ENCODE measurements at regions not wholly inside any gene's neighbourhood (a gene's known extent, or its start where the extent isn't known, plus 50 kb on each side); places are given as distances from the start of the nearest gene placed in this dataset.

DNA sequence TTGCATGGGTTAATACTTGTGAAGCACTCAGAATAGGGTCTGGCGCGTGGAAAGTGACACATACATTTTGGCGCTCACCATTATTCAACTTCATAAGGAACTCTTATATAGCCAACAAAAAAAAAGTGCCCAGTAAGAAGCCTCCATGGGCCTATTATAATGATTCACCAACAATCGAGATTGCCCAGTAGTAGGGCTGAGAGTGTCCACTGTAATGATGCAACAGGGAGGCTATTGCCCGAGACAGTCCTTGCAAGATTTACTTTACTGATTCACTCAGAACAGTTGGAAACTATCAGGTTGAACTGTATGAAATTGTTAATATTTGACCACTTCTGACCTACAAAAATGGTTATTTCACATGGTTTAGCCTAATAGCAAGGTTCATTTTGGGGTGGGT, 86.0 kb downstream of the PJA1 start:
- H3K36me3 ChIP-seq (ENCODE audit: control insufficient read depth in 4 of 4, insufficient read depth in 3 of 4, low read depth in 1 of 4, low read length in 3 of 4), result no peaks in the 10 kb centered on the region
- H3K4me3 ChIP-seq (ENCODE audit: low read depth in 1 of 3, low read length in 3 of 3), result no peak overlapping the region
- TF ChIP-seq EGR1 (IDR thresholded peaks at IDR 0.05; ENCODE audit: low read depth in 2 of 2) (no peak), SP1 (IDR thresholded peaks at IDR 0.05) (no peak), GABPA (IDR thresholded peaks at IDR 0.05 in 1 of 2, conservative IDR thresholded peaks at IDR 0.05 in 1 of 2) (no peak), HNF4G (IDR thresholded peaks at IDR 0.05) (no peak), TAF1 (conservative IDR thresholded peaks at IDR 0.05) (no peak), JUND (IDR thresholded peaks at IDR 0.05) (no peak), RXRA (IDR thresholded peaks at IDR 0.05) (no peak)
- TF ChIP-seq, protein P1, sequence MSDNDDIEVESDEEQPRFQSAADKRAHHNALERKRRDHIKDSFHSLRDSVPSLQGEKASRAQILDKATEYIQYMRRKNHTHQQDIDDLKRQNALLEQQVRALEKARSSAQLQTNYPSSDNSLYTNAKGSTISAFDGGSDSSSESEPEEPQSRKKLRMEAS (IDR thresholded peaks at IDR 0.05), result no peak
- TF ChIP-seq, protein P2, sequence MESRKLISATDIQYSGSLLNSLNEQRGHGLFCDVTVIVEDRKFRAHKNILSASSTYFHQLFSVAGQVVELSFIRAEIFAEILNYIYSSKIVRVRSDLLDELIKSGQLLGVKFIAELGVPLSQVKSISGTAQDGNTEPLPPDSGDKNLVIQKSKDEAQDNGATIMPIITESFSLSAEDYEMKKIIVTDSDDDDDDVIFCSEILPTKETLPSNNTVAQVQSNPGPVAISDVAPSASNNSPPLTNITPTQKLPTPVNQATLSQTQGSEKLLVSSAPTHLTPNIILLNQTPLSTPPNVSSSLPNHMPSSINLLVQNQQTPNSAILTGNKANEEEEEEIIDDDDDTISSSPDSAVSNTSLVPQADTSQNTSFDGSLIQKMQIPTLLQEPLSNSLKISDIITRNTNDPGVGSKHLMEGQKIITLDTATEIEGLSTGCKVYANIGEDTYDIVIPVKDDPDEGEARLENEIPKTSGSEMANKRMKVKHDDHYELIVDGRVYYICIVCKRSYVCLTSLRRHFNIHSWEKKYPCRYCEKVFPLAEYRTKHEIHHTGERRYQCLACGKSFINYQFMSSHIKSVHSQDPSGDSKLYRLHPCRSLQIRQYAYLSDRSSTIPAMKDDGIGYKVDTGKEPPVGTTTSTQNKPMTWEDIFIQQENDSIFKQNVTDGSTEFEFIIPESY (IDR thresholded peaks at IDR 0.05), result no peak
- TF ChIP-seq, protein P3, sequence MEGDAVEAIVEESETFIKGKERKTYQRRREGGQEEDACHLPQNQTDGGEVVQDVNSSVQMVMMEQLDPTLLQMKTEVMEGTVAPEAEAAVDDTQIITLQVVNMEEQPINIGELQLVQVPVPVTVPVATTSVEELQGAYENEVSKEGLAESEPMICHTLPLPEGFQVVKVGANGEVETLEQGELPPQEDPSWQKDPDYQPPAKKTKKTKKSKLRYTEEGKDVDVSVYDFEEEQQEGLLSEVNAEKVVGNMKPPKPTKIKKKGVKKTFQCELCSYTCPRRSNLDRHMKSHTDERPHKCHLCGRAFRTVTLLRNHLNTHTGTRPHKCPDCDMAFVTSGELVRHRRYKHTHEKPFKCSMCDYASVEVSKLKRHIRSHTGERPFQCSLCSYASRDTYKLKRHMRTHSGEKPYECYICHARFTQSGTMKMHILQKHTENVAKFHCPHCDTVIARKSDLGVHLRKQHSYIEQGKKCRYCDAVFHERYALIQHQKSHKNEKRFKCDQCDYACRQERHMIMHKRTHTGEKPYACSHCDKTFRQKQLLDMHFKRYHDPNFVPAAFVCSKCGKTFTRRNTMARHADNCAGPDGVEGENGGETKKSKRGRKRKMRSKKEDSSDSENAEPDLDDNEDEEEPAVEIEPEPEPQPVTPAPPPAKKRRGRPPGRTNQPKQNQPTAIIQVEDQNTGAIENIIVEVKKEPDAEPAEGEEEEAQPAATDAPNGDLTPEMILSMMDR (IDR thresholded peaks at IDR 0.05; ENCODE audit: low read depth, low read length, missing input control), result no peak
- WGBS, result 68% methylated on average over 5 of the region's 5 CpGs
- H3K27ac ChIP-seq (ENCODE audit: low read depth in 1 of 2, low read length in 2 of 2), result no peak overlapping the region
- no peak overlapping the region for H3K9ac ChIP-seq (ENCODE audit: low read depth in 1 of 2, low read length in 2 of 2)
- H3K9me3 ChIP-seq (ENCODE audit: control insufficient read depth in 4 of 4, low read length in 3 of 4), result no peaks in the 10 kb centered on the region
- H3K27me3 ChIP-seq (ENCODE audit: control insufficient read depth in 4 of 4, insufficient read depth in 4 of 4, low read length in 3 of 4), result no peaks in the 10 kb centered on the region
- no peaks in the 10 kb centered on the region for H3K4me1 ChIP-seq (ENCODE audit: control insufficient read depth in 4 of 4, insufficient read depth in 4 of 4, low read length in 3 of 4)
- no peak for DNase-seq (ENCODE audit: low spot score)

DNA sequence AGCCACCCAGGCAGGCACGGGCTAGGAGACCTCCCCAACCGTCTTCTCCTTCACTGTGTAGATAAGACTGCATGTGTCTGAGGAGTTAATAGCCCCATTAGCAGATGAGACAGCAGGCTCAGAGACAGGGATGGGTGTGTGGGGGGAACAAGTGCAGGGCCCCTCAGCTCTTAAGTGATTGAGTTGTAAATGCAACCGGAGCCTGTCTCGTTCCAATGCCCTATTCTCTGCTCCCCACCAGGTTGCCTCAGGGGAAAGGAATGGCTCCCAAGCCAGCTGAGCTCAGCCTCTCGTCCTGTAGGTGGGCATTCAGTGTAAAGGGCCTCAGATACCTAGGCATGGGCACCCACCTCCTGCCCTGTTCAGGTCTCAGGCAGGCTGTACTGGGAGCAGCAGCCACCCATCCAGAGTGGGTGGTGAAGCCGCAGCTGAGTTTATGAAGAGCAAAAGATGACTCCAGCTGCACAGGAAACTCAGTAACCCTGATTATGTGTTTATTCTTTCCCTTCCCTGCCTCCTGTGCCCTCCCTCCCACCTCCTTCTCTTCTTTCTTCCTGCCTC, 87.3 kb downstream of the PJA1 start:
- no peak overlapping the region for H3K9ac ChIP-seq (ENCODE audit: low read depth in 1 of 2, low read length in 2 of 2)
- H3K36me3 ChIP-seq (ENCODE audit: control insufficient read depth in 4 of 4, insufficient read depth in 3 of 4, low read depth in 1 of 4, low read length in 3 of 4), result no peaks in the 10 kb centered on the region
- 77% methylated on average over 6 of the region's 6 CpGs for WGBS
- H3K27ac ChIP-seq (ENCODE audit: low read depth in 1 of 2, low read length in 2 of 2), result no peak overlapping the region
- no peaks in the 10 kb centered on the region for H3K4me1 ChIP-seq (ENCODE audit: control insufficient read depth in 4 of 4, insufficient read depth in 4 of 4, low read length in 3 of 4)
- DNase-seq (ENCODE audit: low spot score), result no peak
- H3K4me3 ChIP-seq (ENCODE audit: low read depth in 1 of 3, low read length in 3 of 3), result no peak overlapping the region
- H3K9me3 ChIP-seq (ENCODE audit: control insufficient read depth in 4 of 4, low read length in 3 of 4), result no peaks in the 10 kb centered on the region
- no peak for TF ChIP-seq SP1 (IDR thresholded peaks at IDR 0.05)
- no peak for TF ChIP-seq NR2F2 (IDR thresholded peaks at IDR 0.05)
- no peak for TF ChIP-seq TAF1 (conservative IDR thresholded peaks at IDR 0.05)
- TF ChIP-seq, protein P2 (IDR thresholded peaks at IDR 0.05), result no peak
- TF ChIP-seq, protein P4, sequence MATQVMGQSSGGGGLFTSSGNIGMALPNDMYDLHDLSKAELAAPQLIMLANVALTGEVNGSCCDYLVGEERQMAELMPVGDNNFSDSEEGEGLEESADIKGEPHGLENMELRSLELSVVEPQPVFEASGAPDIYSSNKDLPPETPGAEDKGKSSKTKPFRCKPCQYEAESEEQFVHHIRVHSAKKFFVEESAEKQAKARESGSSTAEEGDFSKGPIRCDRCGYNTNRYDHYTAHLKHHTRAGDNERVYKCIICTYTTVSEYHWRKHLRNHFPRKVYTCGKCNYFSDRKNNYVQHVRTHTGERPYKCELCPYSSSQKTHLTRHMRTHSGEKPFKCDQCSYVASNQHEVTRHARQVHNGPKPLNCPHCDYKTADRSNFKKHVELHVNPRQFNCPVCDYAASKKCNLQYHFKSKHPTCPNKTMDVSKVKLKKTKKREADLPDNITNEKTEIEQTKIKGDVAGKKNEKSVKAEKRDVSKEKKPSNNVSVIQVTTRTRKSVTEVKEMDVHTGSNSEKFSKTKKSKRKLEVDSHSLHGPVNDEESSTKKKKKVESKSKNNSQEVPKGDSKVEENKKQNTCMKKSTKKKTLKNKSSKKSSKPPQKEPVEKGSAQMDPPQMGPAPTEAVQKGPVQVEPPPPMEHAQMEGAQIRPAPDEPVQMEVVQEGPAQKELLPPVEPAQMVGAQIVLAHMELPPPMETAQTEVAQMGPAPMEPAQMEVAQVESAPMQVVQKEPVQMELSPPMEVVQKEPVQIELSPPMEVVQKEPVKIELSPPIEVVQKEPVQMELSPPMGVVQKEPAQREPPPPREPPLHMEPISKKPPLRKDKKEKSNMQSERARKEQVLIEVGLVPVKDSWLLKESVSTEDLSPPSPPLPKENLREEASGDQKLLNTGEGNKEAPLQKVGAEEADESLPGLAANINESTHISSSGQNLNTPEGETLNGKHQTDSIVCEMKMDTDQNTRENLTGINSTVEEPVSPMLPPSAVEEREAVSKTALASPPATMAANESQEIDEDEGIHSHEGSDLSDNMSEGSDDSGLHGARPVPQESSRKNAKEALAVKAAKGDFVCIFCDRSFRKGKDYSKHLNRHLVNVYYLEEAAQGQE (IDR thresholded peaks at IDR 0.05), result no peak
- no peak for TF ChIP-seq FOXA2 (IDR thresholded peaks at IDR 0.05)
- no peak for TF ChIP-seq FOXA1 (IDR thresholded peaks at IDR 0.05)
- TF ChIP-seq, protein P3 (IDR thresholded peaks at IDR 0.05; ENCODE audit: low read depth, low read length, missing input control), result no peak
- TF ChIP-seq RXRA (IDR thresholded peaks at IDR 0.05), result no peak
- TF ChIP-seq, protein P1 (IDR thresholded peaks at IDR 0.05), result no peak
- TF ChIP-seq YY1 (IDR thresholded peaks at IDR 0.05), result no peak
- no peak for TF ChIP-seq JUND (IDR thresholded peaks at IDR 0.05)
- TF ChIP-seq, protein P5, sequence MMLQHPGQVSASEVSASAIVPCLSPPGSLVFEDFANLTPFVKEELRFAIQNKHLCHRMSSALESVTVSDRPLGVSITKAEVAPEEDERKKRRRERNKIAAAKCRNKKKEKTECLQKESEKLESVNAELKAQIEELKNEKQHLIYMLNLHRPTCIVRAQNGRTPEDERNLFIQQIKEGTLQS (IDR thresholded peaks at IDR 0.05), result no peak
- no peaks in the 10 kb centered on the region for H3K27me3 ChIP-seq (ENCODE audit: control insufficient read depth in 4 of 4, insufficient read depth in 4 of 4, low read length in 3 of 4)

All from liver (tissue), 8 donors.